ENCODE measurements at regions not wholly inside any gene's neighbourhood (a gene's known extent, or its start where the extent isn't known, plus 50 kb on each side); places are given as distances from the start of the nearest gene placed in this dataset.
A peak's percentile ranks its signal among the peaks of the same experiment; 100 is the strongest.

- DNase-seq, result no peak
These were observed 198.9 kb upstream of the ZP4 start for GRCh38 chr1:238089615-238090014.

- DNase-seq, result no peak
These were observed 198.0 kb upstream of the ZP4 start for GRCh38 chr1:238088560-238089290.

GRCh38 chr1:238073991-238074390, 183.3 kb upstream of the ZP4 start:
- DNase-seq, result no peak

- DNase-seq, result no peak
These were observed 180.3 kb upstream of the ZP4 start for GRCh38 chr1:238071061-238071460.

- peak; percentile 45 for DNase-seq
These were observed 172.7 kb upstream of the ZP4 start for GRCh38 chr1:238063454-238063853.

- no peak for DNase-seq
These were observed 171.4 kb upstream of the ZP4 start for GRCh38 chr1:238061967-238062613.

- DNase-seq, result peak; percentile 70
These were observed 169.3 kb upstream of the ZP4 start for GRCh38 chr1:238060061-238060460.

- DNase-seq, result peak; percentile 38
These were observed 162.0 kb upstream of the ZP4 start for GRCh38 chr1:238052496-238053266.

- no peak for DNase-seq
These were observed 138.4 kb upstream of the ZP4 start for GRCh38 chr1:238029126-238029525.

GRCh38 chr1:238027366-238027765, 136.6 kb upstream of the ZP4 start:
- no peak for DNase-seq

- DNase-seq, result no peak
These were observed 132.4 kb upstream of the ZP4 start for GRCh38 chr1:238023137-238023536.

- no peak for DNase-seq
These were observed 127.5 kb upstream of the ZP4 start for GRCh38 chr1:238018214-238018613.

- DNase-seq, result no peak
These were observed 116.1 kb upstream of the ZP4 start for GRCh38 chr1:238006779-238007178.

- DNase-seq, result no peak
These were observed 114.4 kb upstream of the ZP4 start for GRCh38 chr1:238005116-238005515.

GRCh38 chr1:238001818-238002217, 111.1 kb upstream of the ZP4 start:
- DNase-seq, result no peak

GRCh38 chr1:237999426-238000052, 108.8 kb upstream of the ZP4 start:
- no peak for DNase-seq

GRCh38 chr1:237998581-237998980, 107.9 kb upstream of the ZP4 start:
- no peak for DNase-seq

GRCh38 chr1:237983496-237983895, 92.8 kb upstream of the ZP4 start:
- DNase-seq, result no peak

- DNase-seq, result no peak
These were observed 90.5 kb upstream of the ZP4 start for GRCh38 chr1:237981223-237981622.

- no peak for DNase-seq
These were observed 85.6 kb upstream of the ZP4 start for GRCh38 chr1:237976331-237976730.

- DNase-seq, result no peak
These were observed 85.2 kb upstream of the ZP4 start for GRCh38 chr1:237975903-237976302.

- DNase-seq, result no peak
These were observed 84.7 kb upstream of the ZP4 start for GRCh38 chr1:237975376-237975775.

GRCh38 chr1:237972186-237972585, 81.5 kb upstream of the ZP4 start:
- DNase-seq, result no peak
